ENCODE measurements at regions not wholly inside any gene's neighbourhood (a gene's known extent, or its start where the extent isn't known, plus 50 kb on each side); places are given as distances from the start of the nearest gene placed in this dataset.

GRCh38 chr2:59217360-59217759 lies 976.2 kb upstream of the FANCL start:
- DNase-seq: no peak
- H3K27ac ChIP-seq: no peak overlapping the region
- intact Hi-C loops (cut with DNase I): no loop called here
- 50 to 54% methylated on average over 3 of the region's 3 CpGs for WGBS, 2 donors
- ATAC-seq: no peak
- no peak for TF ChIP-seq CTCF (IDR thresholded peaks at IDR 0.05)
- no peaks in the 10 kb centered on the region for H3K4me1 ChIP-seq
- H3K4me3 ChIP-seq: no peak overlapping the region
- no peaks in the 10 kb centered on the region for H3K36me3 ChIP-seq
- H3K9me3 ChIP-seq: no peaks in the 10 kb centered on the region
- peaks cover 0 to 2% (median 0%) of the 10 kb centered on the region in 7 donors for H3K27me3 ChIP-seq

GRCh38 chr2:59206361-59206760 lies 965.2 kb upstream of the FANCL start:
- intact Hi-C loops (cut with DNase I): no loop called here
- H3K27ac ChIP-seq: no peak overlapping the region
- TF ChIP-seq CTCF (IDR thresholded peaks at IDR 0.05): no peak
- H3K9me3 ChIP-seq: peaks cover 0 to 9% (median 0%) of the 10 kb centered on the region in 11 donors
- no peaks in the 10 kb centered on the region for H3K4me1 ChIP-seq
- no peaks in the 10 kb centered on the region for H3K36me3 ChIP-seq
- 78 to 80% methylated on average over 4 of the region's 4 CpGs for WGBS, 2 donors
- H3K27me3 ChIP-seq: no peaks in the 10 kb centered on the region
- DNase-seq: no peak
- no peak overlapping the region for H3K4me3 ChIP-seq
- no peak for ATAC-seq

GRCh38 chr2:59204040-59204439 lies 962.9 kb upstream of the FANCL start:
- peaks cover 0 to 2% (median 0%) of the 10 kb centered on the region in 7 donors for H3K27me3 ChIP-seq
- no peak for TF ChIP-seq CTCF (IDR thresholded peaks at IDR 0.05)
- H3K27ac ChIP-seq: no peak overlapping the region
- H3K4me1 ChIP-seq: no peaks in the 10 kb centered on the region
- H3K36me3 ChIP-seq: no peaks in the 10 kb centered on the region
- no peak for DNase-seq
- no peak overlapping the region for H3K4me3 ChIP-seq
- no peak for ATAC-seq
- intact Hi-C loops (cut with DNase I): no loop called here
- H3K9me3 ChIP-seq: no peaks in the 10 kb centered on the region
- 49 to 54% methylated on average over 1 of the region's 1 CpG for WGBS, 2 donors

- 71 to 79% methylated on average over 1 of the region's 1 CpG for WGBS, 2 donors
- Histone ChIP-seq H3K9me3 (no peaks in the 10 kb centered on the region), H3K27me3 (peaks cover 0 to 4% (median 0%) of the 10 kb centered on the region in 7 donors), H3K4me3 (no peak overlapping the region), H3K36me3 (no peaks in the 10 kb centered on the region), H3K4me1 (no peaks in the 10 kb centered on the region), H3K27ac (no peak overlapping the region)
- no peak for ATAC-seq
- DNase-seq: no peak
- intact Hi-C loops (cut with DNase I): no loop called here
- no peak for TF ChIP-seq CTCF (IDR thresholded peaks at IDR 0.05)
Measured at GRCh38 chr2:59196491-59196890, 955.4 kb upstream of the FANCL start.

All from heart right ventricle (tissue), 16 donors.